A549 (cell line): ENCODE measurements at regions not wholly inside any gene's neighbourhood (a gene's known extent, or its start where the extent isn't known, plus 50 kb on each side); places are given as distances from the start of the nearest gene placed in this dataset.

Source experiments
- CTCF ChIP-seq: fragments of >200 bp; sonication (Bioruptor Twin); formaldehyde crosslinking; IDR thresholded peaks from 3 replicates; pipeline ENCODE4 v1.5.1; 2016
- ELK1 ChIP-seq: fragments of 150-350 bp; IDR thresholded peaks from 2 replicates; pipeline ENCODE4 v1.6.1; 2014; ENCODE audit warnings: low read depth, mild to moderate bottlenecking, low read length
- ESRRA ChIP-seq: fragments of 150-350 bp; IDR thresholded peaks from 2 replicates; pipeline ENCODE4 v1.6.1; 2014; ENCODE audit warnings: mild to moderate bottlenecking, low read length, borderline replicate concordance

GRCh38 chr18:6504605-6505497 is 90.1 kb upstream of the L3MBTL4 start:
- TF ChIP-seq CTCF (no peak), ELK1 (no peak), ESRRA (no peak)
